ENCODE measurements at regions not wholly inside any gene's neighbourhood (a gene's known extent, or its start where the extent isn't known, plus 50 kb on each side); places are given as distances from the start of the nearest gene placed in this dataset.

- no peak for TF ChIP-seq SKIL (IDR thresholded peaks at IDR 0.05; ENCODE audit: low read depth, poor library complexity, severe bottlenecking)
- TF ChIP-seq POLR2A (IDR thresholded peaks at IDR 0.05; ENCODE audit: low read depth, low read length) = no peak
- TF ChIP-seq FOS (IDR thresholded peaks at IDR 0.05; ENCODE audit: borderline replicate concordance, extremely low read depth, insufficient read length) = no peak
- no peak for TF ChIP-seq ZBTB4 (CRISPR knock-in tag; IDR thresholded peaks at IDR 0.05)
- TF ChIP-seq BCL11A (IDR thresholded peaks at IDR 0.05; ENCODE audit: low read depth, low read length) = no peak
- TF ChIP-seq CHD1 (IDR thresholded peaks at IDR 0.05; ENCODE audit: low read depth, low read length) = no peak
- no peak for TF ChIP-seq MLLT1 (IDR thresholded peaks at IDR 0.05)
- TF ChIP-seq ZBTB40 (IDR thresholded peaks at IDR 0.05; ENCODE audit: borderline replicate concordance) = no peak
- TF ChIP-seq POLR2AphosphoS5 (IDR thresholded peaks at IDR 0.05; ENCODE audit: low read length) = no peak
- no peak for TF ChIP-seq BCL3 (IDR thresholded peaks at IDR 0.05; ENCODE audit: borderline replicate concordance, insufficient read depth, low read depth, low read length, poor library complexity, severe bottlenecking)
- no peak for TF ChIP-seq CTCF (IDR thresholded peaks at IDR 0.05 in 2 of 3, conservative IDR thresholded peaks at IDR 0.05 in 1 of 3; ENCODE audit: control insufficient read depth in 2 of 3, extremely low read depth in 1 of 3, insufficient read depth in 1 of 3, low read depth in 3 of 3, low read length in 3 of 3)
- no peak for TF ChIP-seq USF2 (IDR thresholded peaks at IDR 0.05; ENCODE audit: borderline replicate concordance, low read depth, low read length)
These were observed 421.0 kb downstream of the TXNL1 start for GRCh38 chr18:56217406-56217805.
